ENCODE measurements at regions not wholly inside any gene's neighbourhood (a gene's known extent, or its start where the extent isn't known, plus 50 kb on each side); places are given as distances from the start of the nearest gene placed in this dataset.
A peak's percentile ranks its signal among the peaks of the same experiment; 100 is the strongest.

DNA sequence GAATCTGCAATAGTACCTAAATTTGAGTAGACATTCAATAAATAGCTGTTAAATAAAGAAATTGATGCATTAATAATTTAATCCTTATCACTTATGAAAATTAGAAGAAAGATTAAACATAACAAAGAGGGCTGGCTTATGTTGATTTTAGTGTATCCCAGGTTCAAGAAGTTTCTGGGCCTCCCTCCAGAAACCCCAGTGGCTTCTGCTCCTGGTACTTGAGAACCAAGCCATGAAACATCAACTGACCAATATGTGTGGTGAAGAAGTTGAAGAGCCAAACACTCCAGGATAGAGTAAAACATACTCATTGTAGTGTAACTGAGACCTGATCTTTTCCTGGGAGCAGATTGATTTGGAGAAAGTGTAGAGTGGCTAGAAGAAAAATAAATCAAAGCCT lies 1465.7 kb upstream of the PIK3C3 start:
- Histone ChIP-seq H3K4me2 (ENCODE audit: low read length) (no peak overlapping the region), H3K4me1 (ENCODE audit: insufficient read depth, low read length) (no peaks in the 10 kb centered on the region), H2AFZ (ENCODE audit: low read depth, low read length) (no peak overlapping the region), H3K4me3 (ENCODE audit: insufficient read depth, low read depth, low read length) (no peak overlapping the region), H4K20me1 (ENCODE audit: insufficient read depth, low read length) (no peaks in the 10 kb centered on the region), H3K9ac (ENCODE audit: low read length) (no peak overlapping the region), H3K36me3 (ENCODE audit: insufficient read depth, low read length) (no peaks in the 10 kb centered on the region), H3K79me2 (ENCODE audit: insufficient read depth, low read length) (no peaks in the 10 kb centered on the region), H3K27me3 (ENCODE audit: insufficient read depth, low read length) (no peaks in the 10 kb centered on the region), H3K9me3 (ENCODE audit: insufficient read depth, low read depth, low read length) (no peaks in the 10 kb centered on the region), H3K27ac (ENCODE audit: low read depth, low read length) (no peak overlapping the region)
- Mint-ChIP-seq H3K4me1 (ENCODE audit: low read depth, unreplicated experiment) (peaks cover 13% of the 10 kb centered on the region), H3K27ac (ENCODE audit: unreplicated experiment) (no peak overlapping the region), H3K4me3 (ENCODE audit: unreplicated experiment) (no peak overlapping the region), H3K9me3 (ENCODE audit: unreplicated experiment) (no peaks in the 10 kb centered on the region), H3K27me3 (ENCODE audit: low read depth, unreplicated experiment) (no peaks in the 10 kb centered on the region), H3K36me3 (ENCODE audit: low read depth, unreplicated experiment) (no peaks in the 10 kb centered on the region)
- TF ChIP-seq, protein P1, sequence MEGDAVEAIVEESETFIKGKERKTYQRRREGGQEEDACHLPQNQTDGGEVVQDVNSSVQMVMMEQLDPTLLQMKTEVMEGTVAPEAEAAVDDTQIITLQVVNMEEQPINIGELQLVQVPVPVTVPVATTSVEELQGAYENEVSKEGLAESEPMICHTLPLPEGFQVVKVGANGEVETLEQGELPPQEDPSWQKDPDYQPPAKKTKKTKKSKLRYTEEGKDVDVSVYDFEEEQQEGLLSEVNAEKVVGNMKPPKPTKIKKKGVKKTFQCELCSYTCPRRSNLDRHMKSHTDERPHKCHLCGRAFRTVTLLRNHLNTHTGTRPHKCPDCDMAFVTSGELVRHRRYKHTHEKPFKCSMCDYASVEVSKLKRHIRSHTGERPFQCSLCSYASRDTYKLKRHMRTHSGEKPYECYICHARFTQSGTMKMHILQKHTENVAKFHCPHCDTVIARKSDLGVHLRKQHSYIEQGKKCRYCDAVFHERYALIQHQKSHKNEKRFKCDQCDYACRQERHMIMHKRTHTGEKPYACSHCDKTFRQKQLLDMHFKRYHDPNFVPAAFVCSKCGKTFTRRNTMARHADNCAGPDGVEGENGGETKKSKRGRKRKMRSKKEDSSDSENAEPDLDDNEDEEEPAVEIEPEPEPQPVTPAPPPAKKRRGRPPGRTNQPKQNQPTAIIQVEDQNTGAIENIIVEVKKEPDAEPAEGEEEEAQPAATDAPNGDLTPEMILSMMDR (IDR thresholded peaks at IDR 0.05; ENCODE audit: insufficient read depth, low read depth, low read length), result no peak
- no peak for TF ChIP-seq EZH2 (IDR thresholded peaks at IDR 0.05; ENCODE audit: insufficient read depth, low read length)
- no peak for DNase-seq (ENCODE audit: low read depth)
- no peak for FAIRE-seq

DNA sequence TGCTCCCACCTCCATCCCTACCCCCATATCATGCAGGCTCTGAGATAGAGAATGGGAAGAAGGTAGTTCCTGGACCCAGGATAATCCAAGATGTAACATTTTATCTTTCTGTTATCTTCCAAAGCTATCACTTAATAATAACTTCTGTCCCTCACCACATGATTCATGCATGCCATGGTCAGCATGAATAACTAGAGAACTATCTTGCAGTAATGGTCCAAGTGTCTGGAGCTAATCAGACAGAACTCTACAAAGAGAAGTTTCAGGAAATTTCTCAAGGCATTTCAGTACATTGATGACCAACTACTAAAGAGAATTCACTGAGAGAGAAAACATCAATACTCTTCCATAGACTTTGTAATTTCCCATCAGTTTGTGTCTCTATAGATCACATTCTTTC lies 1469.7 kb upstream of the PIK3C3 start:
- no peaks in the 10 kb centered on the region for H3K79me2 ChIP-seq (ENCODE audit: insufficient read depth, low read length)
- H3K9me3 ChIP-seq (ENCODE audit: insufficient read depth, low read depth, low read length), result no peaks in the 10 kb centered on the region
- no peak overlapping the region for H3K27ac ChIP-seq (ENCODE audit: low read depth, low read length)
- Mint-ChIP-seq H3K27ac (ENCODE audit: unreplicated experiment) (peak overlapping the region; percentile 89), H3K4me3 (ENCODE audit: unreplicated experiment) (no peak overlapping the region), H3K4me1 (ENCODE audit: low read depth, unreplicated experiment) (peaks cover 13% of the 10 kb centered on the region), H3K27me3 (ENCODE audit: low read depth, unreplicated experiment) (no peaks in the 10 kb centered on the region), H3K9me3 (ENCODE audit: unreplicated experiment) (no peaks in the 10 kb centered on the region), H3K36me3 (ENCODE audit: low read depth, unreplicated experiment) (no peaks in the 10 kb centered on the region)
- peak; percentile 87 for DNase-seq (ENCODE audit: low read depth)
- no peaks in the 10 kb centered on the region for H4K20me1 ChIP-seq (ENCODE audit: insufficient read depth, low read length)
- H3K36me3 ChIP-seq (ENCODE audit: insufficient read depth, low read length), result no peaks in the 10 kb centered on the region
- H3K27me3 ChIP-seq (ENCODE audit: insufficient read depth, low read length), result no peaks in the 10 kb centered on the region
- no peak for TF ChIP-seq EZH2 (IDR thresholded peaks at IDR 0.05; ENCODE audit: insufficient read depth, low read length)
- TF ChIP-seq, protein P1 (IDR thresholded peaks at IDR 0.05; ENCODE audit: insufficient read depth, low read depth, low read length), result no peak
- H3K9ac ChIP-seq (ENCODE audit: low read length), result no peak overlapping the region
- H3K4me2 ChIP-seq (ENCODE audit: low read length), result no peak overlapping the region
- no peak overlapping the region for H3K4me3 ChIP-seq (ENCODE audit: insufficient read depth, low read depth, low read length)
- FAIRE-seq, result no peak
- H2AFZ ChIP-seq (ENCODE audit: low read depth, low read length), result no peak overlapping the region
- H3K4me1 ChIP-seq (ENCODE audit: insufficient read depth, low read length), result no peaks in the 10 kb centered on the region

DNA sequence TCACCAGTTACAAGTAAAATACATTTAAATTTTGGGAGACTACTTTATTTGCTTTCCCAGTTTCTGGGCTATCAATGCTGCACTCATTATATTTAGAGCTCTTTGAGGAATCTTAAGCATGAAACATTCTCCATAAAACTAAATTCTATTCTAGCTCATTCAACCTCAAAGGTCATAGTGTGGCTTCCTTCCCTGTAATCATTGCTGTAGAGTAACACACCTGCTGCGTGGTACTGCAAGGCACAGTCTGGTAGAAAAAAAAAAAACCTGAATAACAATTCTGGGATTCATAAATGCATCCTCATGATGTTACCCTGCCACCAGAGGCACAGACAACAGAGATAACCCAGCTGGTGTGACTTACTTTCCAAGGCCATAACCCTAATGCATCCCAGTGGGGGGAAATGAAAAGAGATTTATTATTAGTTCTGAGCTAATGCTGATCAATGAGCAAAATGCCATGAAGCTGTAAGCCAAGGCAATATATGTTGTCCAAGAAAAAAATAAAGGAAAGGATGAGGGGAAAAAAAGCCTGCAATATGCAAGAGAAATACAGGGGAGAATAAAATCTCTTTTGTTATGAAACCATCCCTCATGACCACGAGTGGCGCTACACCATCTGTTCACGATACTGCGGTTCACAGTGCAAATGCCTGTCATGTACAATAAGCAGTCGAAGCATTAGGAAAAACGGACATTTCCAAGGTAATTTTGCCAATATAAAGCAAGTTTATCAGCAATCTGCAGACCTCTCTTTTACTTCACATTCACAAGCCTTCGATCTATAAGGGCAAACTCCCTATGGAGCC lies 1481.6 kb upstream of the PIK3C3 start:
- Mint-ChIP-seq H3K27ac (ENCODE audit: unreplicated experiment) (no peak overlapping the region), H3K4me1 (ENCODE audit: low read depth, unreplicated experiment) (peaks cover 3% of the 10 kb centered on the region), H3K27me3 (ENCODE audit: low read depth, unreplicated experiment) (no peaks in the 10 kb centered on the region), H3K36me3 (ENCODE audit: low read depth, unreplicated experiment) (no peaks in the 10 kb centered on the region), H3K9me3 (ENCODE audit: unreplicated experiment) (no peaks in the 10 kb centered on the region), H3K4me3 (ENCODE audit: unreplicated experiment) (no peak overlapping the region)
- DNase-seq (ENCODE audit: low read depth), result peak; percentile 25
- no peaks in the 10 kb centered on the region for H4K20me1 ChIP-seq (ENCODE audit: insufficient read depth, low read length)
- H2AFZ ChIP-seq (ENCODE audit: low read depth, low read length), result no peak overlapping the region
- TF ChIP-seq, protein P1 (IDR thresholded peaks at IDR 0.05; ENCODE audit: insufficient read depth, low read depth, low read length), result no peak
- TF ChIP-seq EZH2 (IDR thresholded peaks at IDR 0.05; ENCODE audit: insufficient read depth, low read length), result no peak
- no peaks in the 10 kb centered on the region for H3K27me3 ChIP-seq (ENCODE audit: insufficient read depth, low read length)
- no peaks in the 10 kb centered on the region for H3K4me1 ChIP-seq (ENCODE audit: insufficient read depth, low read length)
- H3K36me3 ChIP-seq (ENCODE audit: insufficient read depth, low read length), result no peaks in the 10 kb centered on the region
- no peak overlapping the region for H3K9ac ChIP-seq (ENCODE audit: low read length)
- H3K4me2 ChIP-seq (ENCODE audit: low read length), result no peak overlapping the region
- no peaks in the 10 kb centered on the region for H3K79me2 ChIP-seq (ENCODE audit: insufficient read depth, low read length)
- H3K27ac ChIP-seq (ENCODE audit: low read depth, low read length), result no peak overlapping the region
- H3K4me3 ChIP-seq (ENCODE audit: insufficient read depth, low read depth, low read length), result no peak overlapping the region
- FAIRE-seq, result no peak
- H3K9me3 ChIP-seq (ENCODE audit: insufficient read depth, low read depth, low read length), result no peaks in the 10 kb centered on the region
